Prostate gland (tissue), 2 donors: ENCODE measurements at regions not wholly inside any gene's neighbourhood (a gene's known extent, or its start where the extent isn't known, plus 50 kb on each side); places are given as distances from the start of the nearest gene placed in this dataset.

Experiments
- CTCF ChIP-seq, 4 experiments: fragments of 200-600 bp in 2 of 4; fragments of 450-650 bp in 2 of 4; sonication (generic) in 2 of 4; IDR thresholded peaks; 1 replicate in 3 of 4; 2 replicates in 1 of 4; pipeline ENCODE4 v1.5.1; 2016 to 2019; ENCODE audit warnings: antibody characterized with exemption in 4 of 4, mild to moderate bottlenecking in 2 of 4, moderate library complexity in 2 of 4
- POLR2A ChIP-seq: fragments of 450-650 bp; IDR thresholded peaks from one replicate; pipeline ENCODE4 v1.6.1; 2016; ENCODE audit warnings: antibody characterized with exemption, mild to moderate bottlenecking
- POLR2AphosphoS5 ChIP-seq: sonication (generic); formaldehyde crosslinking; IDR thresholded peaks from one replicate; pipeline ENCODE4 v1.6.1; 2017; ENCODE audit warnings: antibody characterized with exemption

GRCh38 chr6:12628327-12628726 is 88.2 kb upstream of the PHACTR1 start:
- TF ChIP-seq CTCF (IDR thresholded peaks at IDR 0.05) = no peak
- TF ChIP-seq POLR2A = no peak
- TF ChIP-seq POLR2AphosphoS5 = no peak
